Esophagus squamous epithelium (tissue), 4 donors: ENCODE measurements at regions not wholly inside any gene's neighbourhood (a gene's known extent, or its start where the extent isn't known, plus 50 kb on each side); places are given as distances from the start of the nearest gene placed in this dataset.

Source experiments
- CTCF ChIP-seq, 6 experiments: fragments of 450-650 bp in 4 of 6; fragments of 200-600 bp in 2 of 6; sonication (generic) in 2 of 6; IDR thresholded peaks; one replicate each; pipeline ENCODE4 v1.5.1; 2016 to 2019; ENCODE audit warnings: antibody characterized with exemption in 6 of 6, mild to moderate bottlenecking in 4 of 6, moderate library complexity in 4 of 6
- POLR2A ChIP-seq, 4 donors: fragments of 450-650 bp; IDR thresholded peaks; one replicate each; pipeline ENCODE4 v1.6.1; 2017; ENCODE audit warnings: antibody characterized with exemption in 4 of 4, mild to moderate bottlenecking in 4 of 4, moderate library complexity in 3 of 4

DNA sequence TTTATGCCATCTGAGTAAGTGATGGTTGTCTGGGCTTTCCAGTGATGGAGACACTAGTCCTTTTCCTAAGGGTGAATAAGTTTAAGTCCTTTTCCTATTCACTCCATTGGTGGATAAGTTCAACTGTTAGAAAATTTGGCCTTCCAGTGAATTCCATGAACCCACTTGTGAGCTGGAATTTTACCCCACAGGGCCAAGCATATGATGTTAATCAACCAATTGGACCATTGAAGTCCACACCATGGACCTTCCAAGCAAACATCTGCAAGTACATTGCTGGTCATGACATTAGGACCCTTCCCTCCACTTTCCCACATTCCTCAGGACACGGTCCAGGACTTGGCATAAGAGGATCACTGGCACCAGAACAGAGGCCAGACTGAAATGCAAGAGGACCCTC lies 381.4 kb downstream of the RPS24 start:
- TF ChIP-seq CTCF (IDR thresholded peaks at IDR 0.05) (no peak), POLR2A (IDR thresholded peaks at IDR 0.05) (no peak)
